MM.1S (cell line): ENCODE measurements at regions not wholly inside any gene's neighbourhood (a gene's known extent, or its start where the extent isn't known, plus 50 kb on each side); places are given as distances from the start of the nearest gene placed in this dataset.

Source experiments
- CTCF ChIP-seq: fragments of 300-600 bp; sonication (generic); IDR thresholded peaks from 2 replicates; pipeline ENCODE4 v1.5.1; 2016; ENCODE audit warnings: antibody characterized with exemption, low read length, mixed read lengths
- EZH2 ChIP-seq: fragments of 300-600 bp; sonication (generic); optimal IDR thresholded peaks from 2 replicates; pipeline ENCODE3; 2017; ENCODE audit warnings: low read depth, mild to moderate bottlenecking, antibody characterized with exemption, low read length, mixed read lengths
- EZH2phosphoT487 ChIP-seq: fragments of 300-600 bp; sonication (generic); IDR thresholded peaks from 2 replicates; pipeline ENCODE4 v1.6.1; 2018; ENCODE audit warnings: antibody characterized with exemption, low read length

- TF ChIP-seq CTCF (no peak), EZH2phosphoT487 (no peak), EZH2 (no peak)
These were observed 109.8 kb downstream of the EFNB2 start for GRCh38 chr13:106425661-106426060.
